ENCODE measurements at regions not wholly inside any gene's neighbourhood (a gene's known extent, or its start where the extent isn't known, plus 50 kb on each side); places are given as distances from the start of the nearest gene placed in this dataset.

- no peak for DNase-seq
Observed at GRCh38 chr14:65252482-65253255, 150.4 kb upstream of the MAX start.

GRCh38 chr14:65255029-65255545, 152.8 kb upstream of the MAX start:
- no peak for DNase-seq

- DNase-seq, result no peak
Observed at GRCh38 chr14:65255583-65256461, 153.5 kb upstream of the MAX start.

- DNase-seq, result no peak
Observed at GRCh38 chr14:65256714-65257113, 154.4 kb upstream of the MAX start.

- no peak for DNase-seq
Observed at GRCh38 chr14:65257425-65257824, 155.1 kb upstream of the FUT8 start.

GRCh38 chr14:65258391-65258790, 154.1 kb upstream of the FUT8 start:
- no peak for DNase-seq

- DNase-seq, result no peak
Observed at GRCh38 chr14:65259000-65259399, 153.5 kb upstream of the FUT8 start.

GRCh38 chr14:65260786-65261185, 151.7 kb upstream of the FUT8 start:
- no peak for DNase-seq

GRCh38 chr14:65261425-65261920, 151.1 kb upstream of the FUT8 start:
- DNase-seq, result no peak

- DNase-seq, result no peak
Observed at GRCh38 chr14:65261946-65262345, 150.6 kb upstream of the FUT8 start.

- DNase-seq, result no peak
Observed at GRCh38 chr14:65263177-65263788, 149.2 kb upstream of the FUT8 start.

- no peak for DNase-seq
Observed at GRCh38 chr14:65267856-65268255, 144.7 kb upstream of the FUT8 start.

- DNase-seq, result no peak
Observed at GRCh38 chr14:65268594-65268993, 143.9 kb upstream of the FUT8 start.

- DNase-seq, result no peak
Observed at GRCh38 chr14:65269732-65270131, 142.8 kb upstream of the FUT8 start.

GRCh38 chr14:65277027-65277426, 135.5 kb upstream of the FUT8 start:
- DNase-seq, result no peak

- no peak for DNase-seq
Observed at GRCh38 chr14:65277580-65278270, 134.8 kb upstream of the FUT8 start.

- DNase-seq, result no peak
Observed at GRCh38 chr14:65278589-65278988, 133.9 kb upstream of the FUT8 start.

GRCh38 chr14:65279510-65279909, 133.0 kb upstream of the FUT8 start:
- DNase-seq, result no peak

GRCh38 chr14:65279958-65280357, 132.6 kb upstream of the FUT8 start:
- DNase-seq, result no peak

- no peak for DNase-seq
Observed at GRCh38 chr14:65280653-65281052, 131.9 kb upstream of the FUT8 start.

GRCh38 chr14:65281991-65282895, 130.3 kb upstream of the FUT8 start:
- no peak for DNase-seq

GRCh38 chr14:65282896-65283253, 129.7 kb upstream of the FUT8 start:
- DNase-seq, result no peak

Measured in activated naive CD4-positive, alpha-beta T cell (primary cell).